ENCODE measurements at regions not wholly inside any gene's neighbourhood (a gene's known extent, or its start where the extent isn't known, plus 50 kb on each side); places are given as distances from the start of the nearest gene placed in this dataset.
A peak's percentile ranks its signal among the peaks of the same experiment; 100 is the strongest.

DNA sequence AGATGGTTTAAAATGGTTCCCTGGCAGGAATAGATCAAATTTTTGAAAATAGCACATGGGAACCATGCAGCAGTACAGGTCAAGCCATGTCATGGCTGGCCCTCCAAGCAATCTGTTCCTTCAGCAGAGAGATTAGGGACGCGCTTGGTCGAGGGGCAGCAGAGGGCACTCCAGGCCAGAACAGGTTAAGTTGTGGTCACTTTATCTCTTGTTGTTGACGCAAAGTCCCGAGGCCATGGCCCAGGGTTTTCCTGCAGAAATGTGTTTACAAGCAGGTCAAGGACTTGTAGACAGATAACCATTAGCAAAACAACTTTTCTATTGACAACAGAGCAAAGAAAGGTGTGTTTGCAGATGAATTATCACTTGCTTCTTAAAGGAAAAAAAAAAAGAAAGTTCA, 570.0 kb upstream of the NR2F2 start (continued):
- TF ChIP-seq, protein P1, sequence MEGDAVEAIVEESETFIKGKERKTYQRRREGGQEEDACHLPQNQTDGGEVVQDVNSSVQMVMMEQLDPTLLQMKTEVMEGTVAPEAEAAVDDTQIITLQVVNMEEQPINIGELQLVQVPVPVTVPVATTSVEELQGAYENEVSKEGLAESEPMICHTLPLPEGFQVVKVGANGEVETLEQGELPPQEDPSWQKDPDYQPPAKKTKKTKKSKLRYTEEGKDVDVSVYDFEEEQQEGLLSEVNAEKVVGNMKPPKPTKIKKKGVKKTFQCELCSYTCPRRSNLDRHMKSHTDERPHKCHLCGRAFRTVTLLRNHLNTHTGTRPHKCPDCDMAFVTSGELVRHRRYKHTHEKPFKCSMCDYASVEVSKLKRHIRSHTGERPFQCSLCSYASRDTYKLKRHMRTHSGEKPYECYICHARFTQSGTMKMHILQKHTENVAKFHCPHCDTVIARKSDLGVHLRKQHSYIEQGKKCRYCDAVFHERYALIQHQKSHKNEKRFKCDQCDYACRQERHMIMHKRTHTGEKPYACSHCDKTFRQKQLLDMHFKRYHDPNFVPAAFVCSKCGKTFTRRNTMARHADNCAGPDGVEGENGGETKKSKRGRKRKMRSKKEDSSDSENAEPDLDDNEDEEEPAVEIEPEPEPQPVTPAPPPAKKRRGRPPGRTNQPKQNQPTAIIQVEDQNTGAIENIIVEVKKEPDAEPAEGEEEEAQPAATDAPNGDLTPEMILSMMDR (IDR thresholded peaks at IDR 0.05; ENCODE audit: control extremely low read depth in 1 of 3, insufficient read depth in 1 of 3, low read depth in 1 of 3, low read length in 3 of 3): peak; percentile 62 to 74 (median 72)

All from H1 (cell line).